Activated naive CD4-positive, alpha-beta T cell treated with anti-CD3 and anti-CD28 coated beads for 36 hours (primary cell): ENCODE measurements at regions not wholly inside any gene's neighbourhood (a gene's known extent, or its start where the extent isn't known, plus 50 kb on each side); places are given as distances from the start of the nearest gene placed in this dataset.

Experiments used
- CTCF ChIA-PET: fragments of 350-600 bp; sonication (Branson Sonifier 250); formaldehyde crosslinking; loops from one replicate; lab custom pipeline; 2021; ENCODE audit warnings: antibody characterized with exemption; lab: Charles Lee
- DNase-seq: peaks from one replicate; pipeline ENCODE4 v3.0.0-alpha.2; 2020
- H3K27ac Mint-ChIP-seq: one replicate; pipeline ENCODE4 v1.8.0; 2021; ENCODE audit warnings: mild to moderate bottlenecking, mixed read lengths
- H3K27me3 Mint-ChIP-seq: one replicate; pipeline ENCODE4 v1.8.0; 2021; ENCODE audit warnings: low read depth, mixed read lengths
- H3K36me3 Mint-ChIP-seq: one replicate; pipeline ENCODE4 v1.8.0; 2021; ENCODE audit warnings: low read depth, mixed read lengths
- H3K4me1 Mint-ChIP-seq: one replicate; pipeline ENCODE4 v1.8.0; 2021; ENCODE audit warnings: low read depth, mixed read lengths
- H3K4me3 Mint-ChIP-seq: one replicate; pipeline ENCODE4 v1.8.0; 2021; ENCODE audit warnings: mild to moderate bottlenecking, moderate library complexity, mixed read lengths
- H3K9me3 Mint-ChIP-seq: one replicate; pipeline ENCODE4 v1.8.0; 2021; ENCODE audit warnings: mixed read lengths
- intact Hi-C: fragments of 100-400 bp; cut with micrococcal nuclease; formaldehyde crosslinking; loops from one replicate; pipeline ENCODE4 v1.15.1; 2023

- CTCF ChIA-PET, result interaction anchor here (0.7 kb wide), 1 partner anchor 61 kb away, joined by 4 read pairs; no protein-coding TSS in a partner anchor
- DNase-seq, result no peak
- H3K9me3 Mint-ChIP-seq, result peaks cover 9% of the 10 kb centered on the region
- intact Hi-C loops, result no loop called here
- no peak overlapping the region for H3K27ac Mint-ChIP-seq
- H3K27me3 Mint-ChIP-seq, result peaks cover 3% of the 10 kb centered on the region
- no peaks in the 10 kb centered on the region for H3K4me1 Mint-ChIP-seq
- H3K36me3 Mint-ChIP-seq, result no peaks in the 10 kb centered on the region
- no peak overlapping the region for H3K4me3 Mint-ChIP-seq
Measured at GRCh38 chrX:43456063-43456462, 200.0 kb upstream of the MAOA start.

- H3K9me3 Mint-ChIP-seq, result peaks cover 6% of the 10 kb centered on the region
- H3K27ac Mint-ChIP-seq, result no peak overlapping the region
- no peak overlapping the region for H3K4me3 Mint-ChIP-seq
- CTCF ChIA-PET, result no interaction called here
- intact Hi-C loops, result no loop called here
- no peaks in the 10 kb centered on the region for H3K4me1 Mint-ChIP-seq
- H3K36me3 Mint-ChIP-seq, result no peaks in the 10 kb centered on the region
- H3K27me3 Mint-ChIP-seq, result peaks cover 3% of the 10 kb centered on the region
- no peak for DNase-seq
Measured at GRCh38 chrX:43456906-43457305, 199.2 kb upstream of the MAOA start.

- intact Hi-C loops, result no loop called here
- H3K27me3 Mint-ChIP-seq, result no peaks in the 10 kb centered on the region
- no peak overlapping the region for H3K27ac Mint-ChIP-seq
- peaks cover 5% of the 10 kb centered on the region for H3K4me1 Mint-ChIP-seq
- no peaks in the 10 kb centered on the region for H3K36me3 Mint-ChIP-seq
- CTCF ChIA-PET, result no interaction called here
- DNase-seq, result no peak
- H3K4me3 Mint-ChIP-seq, result no peak overlapping the region
- no peaks in the 10 kb centered on the region for H3K9me3 Mint-ChIP-seq
Measured at GRCh38 chrX:43467608-43468234, 188.4 kb upstream of the MAOA start.

- no peaks in the 10 kb centered on the region for H3K36me3 Mint-ChIP-seq
- H3K27ac Mint-ChIP-seq, result no peak overlapping the region
- intact Hi-C loops, result no loop called here
- H3K27me3 Mint-ChIP-seq, result no peaks in the 10 kb centered on the region
- CTCF ChIA-PET, result no interaction called here
- H3K9me3 Mint-ChIP-seq, result no peaks in the 10 kb centered on the region
- H3K4me1 Mint-ChIP-seq, result peaks cover 5% of the 10 kb centered on the region
- no peak for DNase-seq
- H3K4me3 Mint-ChIP-seq, result no peak overlapping the region
Measured at GRCh38 chrX:43469391-43470054, 186.6 kb upstream of the MAOA start.

GRCh38 chrX:43474321-43474720 lies 181.8 kb upstream of the MAOA start:
- H3K9me3 Mint-ChIP-seq, result no peaks in the 10 kb centered on the region

GRCh38 chrX:43479070-43479469 lies 177.0 kb upstream of the MAOA start:
- intact Hi-C loops, result no loop called here
- Mint-ChIP-seq H3K9me3 (no peaks in the 10 kb centered on the region), H3K27ac (no peak overlapping the region), H3K36me3 (no peaks in the 10 kb centered on the region), H3K4me1 (no peaks in the 10 kb centered on the region), H3K4me3 (no peak overlapping the region), H3K27me3 (peaks cover 3% of the 10 kb centered on the region)
- CTCF ChIA-PET, result no interaction called here
- DNase-seq, result no peak

More at GRCh38 chrX:43474321-43474720, 181.8 kb upstream of the MAOA start:
- intact Hi-C loops, result no loop called here
- no peak for DNase-seq
- Mint-ChIP-seq H3K27ac (no peak overlapping the region), H3K36me3 (no peaks in the 10 kb centered on the region), H3K4me1 (peaks cover 5% of the 10 kb centered on the region), H3K4me3 (no peak overlapping the region), H3K27me3 (no peaks in the 10 kb centered on the region)
- CTCF ChIA-PET, result no interaction called here

- Mint-ChIP-seq H3K27ac (no peak overlapping the region), H3K9me3 (no peaks in the 10 kb centered on the region), H3K36me3 (no peaks in the 10 kb centered on the region), H3K27me3 (peaks cover 3% of the 10 kb centered on the region), H3K4me3 (no peak overlapping the region), H3K4me1 (no peaks in the 10 kb centered on the region)
- CTCF ChIA-PET, result interaction anchor here (0.5 kb wide), 1 partner anchor 818 kb away, joined by 3 read pairs; no protein-coding TSS in a partner anchor
- intact Hi-C loops, result no loop called here
- DNase-seq, result no peak
Measured at GRCh38 chrX:43479850-43480249, 176.2 kb upstream of the MAOA start.

- CTCF ChIA-PET, result no interaction called here
- intact Hi-C loops, result no loop called here
- H3K9me3 Mint-ChIP-seq, result no peaks in the 10 kb centered on the region
Measured at GRCh38 chrX:43481576-43481975, 174.5 kb upstream of the MAOA start.

GRCh38 chrX:43493756-43494155 lies 162.3 kb upstream of the MAOA start:
- no peak for DNase-seq
- peaks cover 3% of the 10 kb centered on the region for H3K9me3 Mint-ChIP-seq
- no peaks in the 10 kb centered on the region for H3K36me3 Mint-ChIP-seq
- intact Hi-C loops, result no loop called here
- CTCF ChIA-PET, result no interaction called here
- no peak overlapping the region for H3K27ac Mint-ChIP-seq
- no peaks in the 10 kb centered on the region for H3K27me3 Mint-ChIP-seq
- H3K4me1 Mint-ChIP-seq, result no peaks in the 10 kb centered on the region
- no peak overlapping the region for H3K4me3 Mint-ChIP-seq

More at GRCh38 chrX:43481576-43481975, 174.5 kb upstream of the MAOA start:
- peaks cover 3% of the 10 kb centered on the region for H3K27me3 Mint-ChIP-seq
- no peak overlapping the region for H3K4me3 Mint-ChIP-seq
- no peak for DNase-seq
- H3K36me3 Mint-ChIP-seq, result no peaks in the 10 kb centered on the region
- H3K27ac Mint-ChIP-seq, result no peak overlapping the region
- H3K4me1 Mint-ChIP-seq, result no peaks in the 10 kb centered on the region

GRCh38 chrX:43500246-43500645 lies 155.9 kb upstream of the MAOA start:
- CTCF ChIA-PET, result no interaction called here
- H3K4me1 Mint-ChIP-seq, result no peaks in the 10 kb centered on the region
- peaks cover 3% of the 10 kb centered on the region for H3K9me3 Mint-ChIP-seq
- H3K27me3 Mint-ChIP-seq, result no peaks in the 10 kb centered on the region
- no peak overlapping the region for H3K27ac Mint-ChIP-seq
- no peak overlapping the region for H3K4me3 Mint-ChIP-seq
- no peak for DNase-seq
- H3K36me3 Mint-ChIP-seq, result no peaks in the 10 kb centered on the region
- intact Hi-C loops, result no loop called here

GRCh38 chrX:43500996-43501694 lies 155.0 kb upstream of the MAOA start:
- Mint-ChIP-seq H3K36me3 (no peaks in the 10 kb centered on the region), H3K9me3 (peaks cover 3% of the 10 kb centered on the region), H3K4me3 (no peak overlapping the region), H3K27me3 (no peaks in the 10 kb centered on the region), H3K27ac (no peak overlapping the region), H3K4me1 (no peaks in the 10 kb centered on the region)
- CTCF ChIA-PET, result interaction anchor here (0.6 kb wide), 1 partner anchor 80 kb away, joined by 3 read pairs; no protein-coding TSS in a partner anchor
- no peak for DNase-seq
- intact Hi-C loops, result no loop called here

GRCh38 chrX:43504394-43504793 lies 151.7 kb upstream of the MAOA start:
- Mint-ChIP-seq H3K27me3 (no peaks in the 10 kb centered on the region), H3K27ac (no peak overlapping the region), H3K4me1 (no peaks in the 10 kb centered on the region), H3K36me3 (no peaks in the 10 kb centered on the region), H3K9me3 (no peaks in the 10 kb centered on the region), H3K4me3 (no peak overlapping the region)
- intact Hi-C loops, result no loop called here
- no peak for DNase-seq
- CTCF ChIA-PET, result no interaction called here
